ENCODE measurements at regions not wholly inside any gene's neighbourhood (a gene's known extent, or its start where the extent isn't known, plus 50 kb on each side); places are given as distances from the start of the nearest gene placed in this dataset.

- TF ChIP-seq SUZ12 (IDR thresholded peaks at IDR 0.05; ENCODE audit: low read length) (no peak), TBP (IDR thresholded peaks at IDR 0.05; ENCODE audit: low read depth, low read length) (no peak), HDAC6 (IDR thresholded peaks at IDR 0.05; ENCODE audit: low read depth, low read length) (no peak), HDAC2 (IDR thresholded peaks at IDR 0.05; ENCODE audit: borderline replicate concordance in 1 of 2, low read depth in 2 of 2, low read length in 2 of 2) (no peak), CTCF (IDR thresholded peaks at IDR 0.05; ENCODE audit: control extremely low read depth in 1 of 3, insufficient read depth in 1 of 3, low read depth in 1 of 3, low read length in 3 of 3) (no peak), CREB1 (IDR thresholded peaks at IDR 0.05) (no peak), EZH2 (IDR thresholded peaks at IDR 0.05; ENCODE audit: low read depth, low read length, severe bottlenecking) (no peak), BRCA1 (IDR thresholded peaks at IDR 0.05; ENCODE audit: low read depth, low read length) (no peak), MAX (IDR thresholded peaks at IDR 0.05) (no peak), SIN3A (conservative IDR thresholded peaks at IDR 0.05 in 1 of 2, IDR thresholded peaks at IDR 0.05 in 1 of 2; ENCODE audit: low read depth in 1 of 2, low read length in 2 of 2) (no peak), CBX8 (IDR thresholded peaks at IDR 0.05; ENCODE audit: borderline replicate concordance, low read depth, low read length) (no peak)
These were observed 160.0 kb upstream of the CRY1 start for GRCh38 chr12:107253361-107253760.

All from H1 (cell line).